ENCODE measurements at regions not wholly inside any gene's neighbourhood (a gene's known extent, or its start where the extent isn't known, plus 50 kb on each side); places are given as distances from the start of the nearest gene placed in this dataset.
A peak's percentile ranks its signal among the peaks of the same experiment; 100 is the strongest.
"Not testable (repeated sequence)": the region's sequence is repeated elsewhere in the genome, so short reads cannot be mapped to it uniquely, and the experiment has no call there.

GRCh38 chr3:194879126-194879877, 193.6 kb downstream of the FAM43A start:
- DNase-seq (ENCODE audit: low read depth in 2 of 2), result peak; percentile 28 to 82

DNA sequence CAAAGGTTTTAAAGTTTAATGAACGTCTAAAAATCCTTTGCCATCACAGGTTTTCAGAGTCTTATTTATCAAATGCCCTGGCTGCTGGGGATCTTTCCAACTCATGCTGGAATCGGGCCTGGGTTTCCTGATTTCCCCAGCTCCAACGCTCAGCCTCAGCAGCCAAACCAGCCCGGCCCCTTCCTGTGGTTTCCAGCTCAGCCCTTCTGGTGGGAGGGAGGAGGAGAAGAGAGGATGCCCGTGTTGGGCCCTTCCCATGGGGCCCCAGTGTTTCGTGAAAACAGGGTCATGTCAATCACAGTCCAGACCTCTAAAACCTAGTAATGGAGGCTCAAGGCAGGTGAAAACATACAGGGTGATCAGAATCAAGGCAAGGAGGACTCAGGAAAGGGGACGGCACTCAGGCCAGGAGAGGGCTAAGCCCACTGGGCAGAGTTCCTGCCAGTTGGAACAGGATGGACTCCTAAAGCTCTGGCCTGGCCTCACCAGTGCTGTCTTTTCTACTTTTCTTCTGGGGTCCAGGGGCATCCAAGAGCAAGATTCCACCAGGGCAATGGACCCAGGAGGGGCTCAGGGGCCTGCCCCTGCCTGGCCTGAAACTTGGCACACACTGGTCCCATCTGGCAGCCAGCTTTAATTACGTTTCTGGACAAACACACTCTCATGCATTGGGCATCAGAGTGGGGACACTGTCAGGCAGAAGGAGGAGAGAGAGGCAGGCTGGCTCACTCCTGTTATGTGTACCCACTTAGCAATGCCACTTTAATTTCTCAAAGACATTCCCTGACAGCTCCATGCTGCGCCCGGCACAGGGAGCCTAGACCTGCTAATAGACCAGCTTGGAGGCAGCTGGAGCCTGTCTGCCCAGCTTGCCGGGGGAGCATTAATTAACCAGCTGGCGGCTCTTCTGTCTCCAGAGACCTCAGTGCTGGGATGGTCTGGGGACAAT, 194.6 kb downstream of the FAM43A start:
- peak; percentile 75 to 88 for DNase-seq (ENCODE audit: low read depth in 2 of 2)

- DNase-seq (ENCODE audit: low read depth in 2 of 2), result no peak
Measured at GRCh38 chr3:194880940-194881925, 195.6 kb downstream of the FAM43A start.

GRCh38 chr3:194884649-194885315, 199.1 kb downstream of the FAM43A start:
- peak; percentile 86 to 91 for DNase-seq (ENCODE audit: low read depth in 2 of 2)

DNA sequence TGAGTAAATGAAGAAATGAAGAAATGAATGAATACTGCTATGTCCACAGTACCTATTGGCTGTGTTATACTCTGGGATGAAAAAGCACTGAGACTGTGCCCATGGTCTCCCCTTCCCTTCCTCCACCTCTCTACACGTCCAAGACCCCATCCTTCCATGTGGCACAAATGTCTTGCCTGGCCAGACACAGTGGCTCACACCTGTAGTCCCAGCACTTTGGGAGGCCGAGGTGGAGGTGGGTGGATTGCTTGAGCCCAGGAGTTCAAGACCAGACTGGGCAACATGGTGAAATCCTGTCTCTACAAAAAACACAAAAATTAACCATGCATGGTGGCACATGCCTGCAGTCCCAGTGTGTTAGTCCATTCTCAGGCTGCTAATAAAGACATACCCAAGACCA, 200.1 kb downstream of the FAM43A start:
- DNase-seq (ENCODE audit: low read depth in 2 of 2), result no peak

DNA sequence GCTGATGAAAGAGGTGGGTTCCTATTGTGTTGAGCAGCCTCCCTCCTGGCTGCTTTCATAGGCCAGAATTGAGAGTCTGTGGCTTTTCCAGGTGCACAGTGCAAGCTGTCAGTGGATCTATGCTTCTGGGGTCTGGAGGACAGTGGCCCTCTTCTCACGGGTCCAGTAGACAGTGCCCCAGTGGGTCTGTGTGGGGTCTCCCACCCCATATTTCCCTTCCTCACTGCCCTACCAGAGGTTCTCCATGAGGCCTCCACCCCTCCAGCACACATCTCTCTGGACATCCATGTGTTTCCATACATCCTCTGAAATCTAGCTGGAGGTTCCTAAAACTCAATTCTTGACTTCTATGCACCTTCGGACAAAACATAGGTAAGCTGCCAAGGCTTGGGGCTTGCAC, 201.2 kb downstream of the FAM43A start:
- no peak for DNase-seq (ENCODE audit: low read depth in 2 of 2)

DNA sequence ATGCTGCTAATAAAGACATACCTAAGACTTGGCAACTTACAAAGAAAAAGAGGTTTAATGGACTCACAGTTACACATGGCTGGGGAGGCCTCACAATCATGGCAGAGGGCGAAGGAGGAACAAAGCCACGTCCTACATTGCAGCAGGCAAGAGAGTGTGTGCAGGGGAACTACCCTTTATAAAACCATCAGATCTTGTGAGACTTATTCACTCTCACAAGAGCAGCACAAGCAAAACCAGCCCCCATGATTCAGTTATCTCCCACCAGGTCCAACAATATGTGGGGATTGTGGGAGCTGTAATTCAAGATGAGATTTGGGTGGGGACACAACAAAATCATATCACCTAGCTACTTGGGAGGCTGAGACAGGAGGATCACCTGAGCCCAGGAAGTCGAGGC, 202.4 kb downstream of the FAM43A start:
- not testable (repeated sequence) for DNase-seq (ENCODE audit: low read depth in 2 of 2)

- DNase-seq (ENCODE audit: low read depth in 2 of 2), result no peak
Measured at GRCh38 chr3:194888916-194889315, 203.2 kb downstream of the FAM43A start.

- peak in 1 of 2 donors; percentile 37 for DNase-seq (ENCODE audit: low read depth in 2 of 2)
Measured at GRCh38 chr3:194890091-194890490, 204.4 kb downstream of the FAM43A start.

DNA sequence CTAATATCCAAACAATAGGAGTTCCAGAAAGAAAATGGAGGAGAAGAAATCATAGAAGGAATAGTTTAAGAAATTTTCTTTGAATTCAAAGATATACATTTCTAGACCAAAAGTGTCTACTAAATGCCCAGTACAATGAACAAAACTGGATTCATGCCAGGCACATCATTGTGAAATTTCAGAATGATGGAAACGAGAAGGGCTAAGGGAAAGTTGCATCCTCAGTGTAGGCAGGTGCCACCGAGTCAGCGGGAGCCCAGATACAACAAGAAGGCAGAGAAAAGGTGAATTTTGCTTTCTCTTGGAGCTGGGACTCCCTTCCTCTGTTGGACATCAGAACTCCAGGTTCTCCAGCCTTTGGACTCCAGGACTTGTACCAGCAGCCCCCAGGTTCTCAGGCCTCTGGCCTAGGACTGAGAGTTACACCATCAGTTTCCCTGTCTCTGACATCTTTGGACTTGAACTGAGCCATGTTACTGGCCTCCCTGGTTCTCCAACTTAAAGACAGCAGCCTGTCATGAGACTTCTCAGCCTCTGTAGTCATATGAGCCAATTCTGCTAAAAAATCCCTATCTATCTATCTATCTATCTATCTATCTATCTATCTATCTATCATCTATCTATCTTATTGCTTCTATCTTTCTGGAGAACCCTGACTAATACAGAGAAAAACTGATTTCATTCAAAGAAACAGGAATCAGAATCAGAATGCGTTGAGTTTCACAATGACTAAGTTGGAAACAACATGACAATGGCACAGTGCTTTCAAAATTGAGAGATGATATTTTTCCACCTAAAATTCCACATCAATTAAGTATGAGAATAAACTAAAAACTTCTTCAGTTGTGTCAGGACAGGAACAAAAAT, 207.7 kb downstream of the FAM43A start:
- DNase-seq (ENCODE audit: low read depth in 2 of 2), result no peak

- no peak for DNase-seq (ENCODE audit: low read depth in 2 of 2)
Measured at GRCh38 chr3:194894538-194894937, 208.9 kb downstream of the FAM43A start.

GRCh38 chr3:194900854-194901522, 215.3 kb downstream of the FAM43A start:
- no peak for DNase-seq (ENCODE audit: low read depth in 2 of 2)

DNA sequence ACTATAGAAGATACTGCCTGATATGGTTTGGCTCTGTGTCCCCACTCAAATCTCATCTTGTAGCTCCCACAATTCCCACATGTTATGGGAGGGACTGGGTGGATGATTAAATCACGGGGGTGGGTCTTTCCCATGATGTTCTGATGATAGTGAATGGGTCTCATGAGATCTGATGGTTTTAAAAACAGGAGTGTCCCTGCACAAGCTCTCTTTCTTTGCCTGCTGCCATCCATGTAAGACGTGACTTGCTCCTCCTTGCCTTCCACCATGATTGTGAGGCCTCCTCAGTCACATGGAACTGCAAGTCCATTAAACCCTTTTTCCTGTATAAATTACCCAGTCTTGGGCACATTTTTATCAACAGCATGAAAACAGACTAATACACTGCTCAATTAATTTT, 217.8 kb downstream of the FAM43A start:
- DNase-seq (ENCODE audit: low read depth in 2 of 2), result not testable (repeated sequence)

GRCh38 chr3:194904999-194905398, 219.3 kb downstream of the FAM43A start:
- DNase-seq (ENCODE audit: low read depth in 2 of 2), result not testable (repeated sequence)

- no peak for DNase-seq (ENCODE audit: low read depth in 2 of 2)
Measured at GRCh38 chr3:194905696-194906095, 220.0 kb downstream of the FAM43A start.

DNA sequence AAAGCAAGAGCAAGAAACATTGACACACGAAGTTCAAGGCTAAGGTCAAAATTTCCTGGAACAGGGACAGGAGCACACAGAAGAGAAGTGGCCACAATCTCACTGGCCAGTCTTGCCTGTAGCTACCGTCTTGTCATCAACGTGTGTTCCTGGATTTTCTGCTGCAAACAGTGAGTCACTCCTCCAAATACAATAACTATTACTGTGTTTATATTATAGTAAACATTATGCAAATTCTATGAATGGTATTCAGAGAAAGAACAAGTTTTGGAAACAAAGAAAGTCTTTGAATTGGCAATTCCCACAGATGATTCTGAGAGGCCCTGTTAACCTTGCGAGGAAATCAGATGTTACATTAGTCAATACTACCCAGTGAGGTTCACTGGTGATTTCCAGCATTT, 220.5 kb downstream of the FAM43A start:
- DNase-seq (ENCODE audit: low read depth in 2 of 2), result peak in 1 of 2 donors; percentile 86

- DNase-seq (ENCODE audit: low read depth in 2 of 2), result no peak
Measured at GRCh38 chr3:194906970-194907629, 221.4 kb downstream of the FAM43A start.

DNA sequence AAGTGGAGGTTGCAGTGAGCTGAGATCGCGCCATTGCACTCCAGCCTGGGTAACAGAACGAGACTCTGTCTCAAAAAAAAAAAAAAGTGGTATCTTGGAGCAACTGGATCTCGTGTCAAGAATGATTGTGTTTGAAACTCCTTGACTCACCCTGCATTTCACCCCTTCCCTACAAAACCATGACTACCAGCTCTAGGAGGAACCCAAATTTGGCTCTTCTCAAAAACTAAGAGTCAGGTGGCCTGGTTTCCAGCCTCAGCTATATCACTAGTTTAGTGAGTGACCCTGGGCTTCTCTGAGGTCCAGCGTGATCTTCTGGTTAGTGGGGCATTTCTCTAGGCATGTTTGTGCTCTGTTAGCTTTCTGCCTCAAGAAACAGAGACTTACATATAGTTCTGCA, 222.1 kb downstream of the FAM43A start:
- DNase-seq (ENCODE audit: low read depth in 2 of 2), result no peak

- no peak for DNase-seq (ENCODE audit: low read depth in 2 of 2)
Measured at GRCh38 chr3:194908496-194908895, 222.8 kb downstream of the FAM43A start.
